Superior temporal gyrus (tissue), 1 donor: ENCODE measurements at regions not wholly inside any gene's neighbourhood (a gene's known extent, or its start where the extent isn't known, plus 50 kb on each side); places are given as distances from the start of the nearest gene placed in this dataset.
"Not testable (repeated sequence)": the region's sequence is repeated elsewhere in the genome, so short reads cannot be mapped to it uniquely, and the experiment has no call there.

Source experiments
- DNase-seq: peaks from one replicate; pipeline ENCODE4 v3.0.0-alpha.2; 2016; ENCODE audit errors: extremely low spot score

DNA sequence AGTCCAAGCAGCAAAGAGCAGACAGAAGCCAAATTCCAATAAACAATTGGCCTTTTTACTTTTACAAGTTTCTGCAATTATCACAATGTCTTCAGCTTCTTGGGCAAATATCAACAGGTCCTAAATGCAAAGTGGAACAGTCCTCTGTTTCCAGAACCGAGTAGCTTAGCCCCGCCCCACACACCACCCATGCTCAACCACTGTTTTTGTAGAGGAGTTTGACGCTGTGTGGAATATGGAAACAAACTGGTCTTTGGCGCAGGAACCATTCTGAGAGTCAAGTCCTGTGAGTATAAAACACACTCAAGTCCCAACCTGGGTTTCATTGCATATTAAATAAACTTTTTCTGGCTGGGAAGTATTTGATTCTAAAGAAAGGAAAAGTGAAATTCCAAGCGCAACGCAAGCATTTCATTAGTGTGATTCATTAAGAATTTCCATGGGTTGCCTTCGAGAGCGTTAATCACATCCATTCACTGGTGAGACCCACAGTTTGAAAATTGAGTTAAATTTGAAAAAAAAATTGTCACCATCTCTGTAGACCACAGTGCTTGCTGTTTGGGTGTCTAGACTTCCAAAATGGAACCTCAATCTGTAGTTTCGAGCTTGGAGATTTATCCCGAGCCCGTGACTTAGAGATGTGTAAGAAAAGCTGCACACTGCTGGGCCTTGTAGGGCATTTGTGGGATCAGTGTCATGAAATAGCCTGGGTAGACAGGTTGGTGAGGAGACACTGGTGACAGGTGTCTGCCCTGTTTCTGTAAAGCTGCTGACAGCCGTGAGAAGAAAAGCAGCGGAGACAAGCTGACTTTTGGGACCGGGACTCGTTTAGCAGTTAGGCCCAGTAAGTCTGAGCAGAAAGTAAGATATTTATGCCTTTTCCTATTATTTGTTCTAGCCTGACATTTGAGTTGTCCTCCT, 96.1 kb downstream of the DAD1 start:
- no peak for DNase-seq

DNA sequence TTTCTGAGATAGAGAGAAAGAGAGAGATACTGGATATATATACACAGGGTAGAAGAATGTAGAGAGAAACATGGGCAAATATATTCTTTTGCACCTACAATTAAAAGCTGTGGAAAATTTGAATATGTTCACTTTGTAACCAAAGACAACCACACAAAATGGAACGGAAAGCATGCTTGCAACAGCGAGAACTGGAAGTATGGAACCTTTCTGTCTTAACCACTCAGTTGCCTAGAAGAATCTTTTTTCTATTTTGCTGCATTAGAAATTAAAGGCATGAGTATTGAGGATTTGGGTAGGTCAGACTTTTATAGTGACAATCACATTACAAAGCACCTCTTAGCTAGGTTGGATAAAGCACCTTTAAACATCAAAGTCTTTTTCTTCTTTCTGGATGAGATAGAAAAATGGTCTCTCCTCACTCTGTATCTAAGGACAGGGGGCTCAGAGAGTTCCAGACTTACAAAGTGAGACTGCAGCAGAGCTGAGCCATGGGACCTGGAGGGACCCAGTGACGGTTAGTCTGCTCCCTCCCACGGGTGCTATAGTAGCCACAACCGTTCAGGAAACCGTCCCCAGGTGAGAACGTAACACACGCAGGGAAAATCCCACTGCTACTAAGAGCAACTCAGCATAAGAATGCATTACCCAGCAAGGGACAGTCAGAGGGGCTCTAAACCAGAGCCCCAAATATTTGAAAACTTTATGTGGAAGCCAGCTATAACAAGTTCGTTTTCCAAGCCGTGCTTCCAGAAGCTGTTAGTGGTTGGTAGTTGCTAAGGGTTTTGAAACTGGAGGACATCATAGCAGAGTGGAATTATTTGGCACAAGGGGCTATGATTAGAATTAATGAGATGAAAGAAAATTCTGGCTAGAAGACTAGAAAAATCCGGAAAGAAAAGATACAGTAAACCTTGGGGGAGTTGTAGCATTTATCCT, 97.1 kb downstream of the DAD1 start:
- DNase-seq = no peak

DNA sequence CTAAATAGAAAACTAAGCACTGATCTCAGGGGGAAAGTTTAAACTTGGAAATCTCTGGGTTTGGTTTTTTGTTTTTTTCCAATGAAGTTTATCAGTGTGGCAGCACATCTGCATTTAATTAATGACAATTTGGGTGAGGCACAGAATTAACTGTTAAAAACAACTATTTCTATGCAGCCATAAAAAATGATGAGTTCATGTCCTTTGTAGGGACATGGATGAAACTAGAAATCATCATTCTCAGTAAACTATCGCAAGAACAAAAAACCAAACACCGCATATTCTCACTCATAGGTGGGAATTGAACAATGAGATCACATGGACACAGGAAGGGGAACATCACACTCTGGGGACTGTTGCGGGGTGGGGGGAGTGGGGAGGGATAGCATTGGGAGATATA, 98.0 kb downstream of the DAD1 start:
- DNase-seq = not testable (repeated sequence)

DNA sequence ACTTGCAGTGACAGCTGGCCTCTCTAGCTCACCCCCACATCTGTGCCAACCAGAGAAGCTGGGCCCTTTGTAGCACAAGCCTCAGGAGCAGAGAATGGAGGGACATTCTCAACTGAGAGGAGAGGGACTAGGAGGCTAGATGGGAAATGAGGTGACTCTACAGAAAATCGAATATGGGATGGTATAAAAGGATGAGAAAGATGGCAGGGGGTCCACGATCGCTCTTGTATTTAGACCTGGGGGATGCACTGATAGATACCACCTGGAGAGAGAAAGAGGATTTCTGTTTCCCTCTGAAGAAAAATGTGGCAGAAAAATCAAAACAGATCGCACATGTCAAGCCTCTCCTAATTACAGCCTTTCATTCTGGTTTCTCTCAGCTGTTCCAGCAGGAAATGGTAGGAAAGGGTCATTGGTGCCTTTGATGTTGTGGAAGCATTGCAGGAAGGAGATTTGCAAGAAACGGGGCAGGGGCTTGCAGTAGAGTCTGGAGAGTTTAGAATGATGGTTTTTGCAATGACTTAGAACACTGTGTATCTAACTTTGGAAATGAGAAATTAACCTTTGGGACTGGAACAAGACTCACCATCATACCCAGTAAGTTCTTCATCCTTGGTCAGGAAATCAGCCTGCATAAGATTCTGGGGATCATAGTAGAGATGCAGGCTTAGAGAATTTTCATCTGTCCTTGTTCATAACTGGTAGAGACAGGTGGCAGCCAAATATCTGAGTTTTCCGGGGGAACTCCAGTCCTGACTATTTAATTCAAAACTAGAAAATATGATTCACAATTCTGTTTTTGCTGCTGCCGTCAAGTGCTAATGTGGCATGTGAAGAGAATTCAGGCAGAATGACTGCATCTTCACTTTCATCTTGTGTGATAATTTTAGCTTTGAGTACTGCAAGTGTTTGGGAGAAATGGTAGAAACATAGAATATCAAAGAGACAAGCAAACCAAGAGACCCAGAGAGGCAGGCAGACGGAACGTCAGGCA, 98.8 kb downstream of the DAD1 start:
- peak; percentile 42 for DNase-seq

DNA sequence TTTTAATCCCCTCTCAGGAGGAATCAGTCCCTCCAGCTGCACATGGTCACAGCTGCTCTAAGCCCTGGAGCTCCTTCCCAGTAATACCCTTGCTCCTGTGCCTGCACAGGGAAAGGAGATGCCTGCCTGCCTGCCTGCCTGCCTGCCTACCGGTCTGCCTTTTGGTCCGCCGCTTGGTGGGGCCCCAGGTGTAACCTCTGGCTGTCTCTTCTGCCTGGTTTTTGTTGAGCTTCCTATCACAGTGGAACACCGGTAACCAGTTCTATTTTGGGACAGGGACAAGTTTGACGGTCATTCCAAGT, 99.8 kb downstream of the DAD1 start:
- no peak for DNase-seq

DNA sequence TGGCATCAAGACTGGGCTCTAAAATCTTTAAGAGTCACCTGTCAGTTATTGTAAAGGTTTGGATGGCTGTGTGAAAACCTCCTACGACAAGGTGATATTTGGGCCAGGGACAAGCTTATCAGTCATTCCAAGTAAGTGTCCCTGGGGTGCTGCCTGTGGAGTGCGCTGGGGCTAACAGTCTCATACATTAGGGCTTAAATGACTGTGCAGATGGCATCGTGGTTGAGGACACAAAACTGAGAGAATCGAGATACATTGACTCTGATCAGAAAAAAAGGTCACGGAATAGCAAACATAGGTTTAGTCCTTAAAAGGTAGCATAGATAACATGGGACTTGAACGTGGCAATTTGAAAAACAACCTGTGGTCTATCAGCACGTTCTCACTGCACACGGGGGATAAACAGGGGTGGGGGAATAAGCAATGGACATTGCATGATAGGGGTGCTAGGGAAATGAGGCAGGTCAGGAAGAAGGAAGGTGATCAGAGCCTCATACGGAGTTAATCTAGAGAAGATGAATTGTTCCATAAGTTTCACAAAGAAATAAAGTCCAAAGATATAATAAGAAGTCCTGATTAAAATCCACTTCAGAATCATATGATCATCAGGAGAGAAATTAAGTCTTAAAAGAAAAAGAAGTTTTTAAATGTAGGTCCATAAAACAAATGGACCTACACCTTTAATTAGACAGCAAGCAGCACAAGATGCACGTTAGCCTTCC, 100.3 kb downstream of the DAD1 start:
- no peak for DNase-seq

DNA sequence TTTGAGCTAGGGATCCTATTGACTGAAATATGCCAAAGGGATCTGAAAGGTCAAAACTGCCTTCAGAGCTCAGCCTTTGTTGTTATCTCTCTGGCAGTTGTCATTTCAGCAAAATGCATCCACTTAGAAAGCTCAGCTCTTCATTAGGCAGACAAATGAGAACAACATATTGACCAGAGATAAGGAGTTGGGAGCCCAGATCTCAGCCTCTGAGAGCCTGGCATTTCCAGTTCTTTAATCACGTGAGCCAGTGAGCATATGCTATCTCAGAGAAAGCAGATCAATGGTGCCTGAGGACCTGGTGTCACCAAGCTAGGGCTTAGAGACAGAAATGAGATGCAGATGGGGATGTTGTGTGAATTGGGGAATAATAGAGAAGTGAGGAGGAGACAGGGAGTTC, 101.1 kb downstream of the DAD1 start:
- no peak for DNase-seq

DNA sequence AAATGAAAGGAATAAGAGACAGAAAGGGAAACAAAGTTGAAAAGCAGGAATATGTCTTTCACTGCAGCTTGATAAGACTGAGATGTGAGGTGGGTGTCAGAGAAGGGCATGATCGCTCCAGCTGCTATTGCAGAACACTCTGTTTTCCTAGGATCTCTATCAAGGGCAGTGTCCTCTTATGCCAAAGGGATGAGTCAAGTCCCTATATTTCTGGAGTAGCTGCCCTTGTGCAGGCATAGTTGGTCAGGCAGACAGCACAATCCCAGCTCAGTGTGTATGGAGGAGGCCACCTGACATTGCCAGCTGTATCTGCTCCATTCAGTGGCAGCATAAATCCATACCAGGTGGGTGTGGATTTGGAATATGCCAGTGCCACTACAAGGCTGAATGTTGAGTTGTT, 101.6 kb downstream of the DAD1 start:
- no peak for DNase-seq

DNA sequence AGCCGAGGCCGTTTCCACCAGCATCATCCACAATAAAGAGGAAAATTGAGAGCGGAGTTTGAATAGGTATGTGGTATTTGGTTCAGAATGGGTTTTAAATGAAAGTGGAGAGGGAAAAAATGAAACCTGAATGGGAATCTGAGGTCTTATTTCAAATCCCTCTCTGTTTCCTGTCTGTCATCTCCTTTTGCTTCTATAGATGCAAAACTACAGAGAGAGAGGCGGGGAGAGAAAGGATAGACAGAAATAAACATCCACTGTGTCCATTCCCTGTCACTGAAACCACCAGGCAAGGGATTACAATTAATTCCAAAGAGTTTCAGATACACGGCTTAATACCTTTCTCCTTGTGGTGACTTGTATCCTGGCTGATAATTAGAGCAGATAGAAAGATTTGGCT, 102.3 kb downstream of the DAD1 start:
- no peak for DNase-seq

DNA sequence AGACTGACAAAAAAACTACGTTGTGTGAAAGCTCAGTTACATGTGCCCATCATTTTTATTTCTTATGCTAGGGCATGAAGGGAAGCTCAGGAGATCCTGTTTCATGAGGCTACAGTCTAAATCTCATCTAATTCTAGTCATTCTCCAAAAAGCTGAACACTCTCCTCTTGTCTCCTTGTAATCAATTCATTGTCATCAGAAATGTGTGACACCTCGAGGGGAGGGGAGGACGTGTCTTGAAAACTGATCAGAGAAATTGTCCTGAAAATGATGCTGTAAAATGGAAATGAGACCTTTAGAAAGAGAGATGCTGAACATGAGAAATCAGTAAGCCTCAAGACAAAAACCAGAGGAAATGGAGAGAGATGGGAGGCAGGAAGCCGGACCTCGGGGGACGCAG, 103.4 kb downstream of the DAD1 start:
- no peak for DNase-seq

DNA sequence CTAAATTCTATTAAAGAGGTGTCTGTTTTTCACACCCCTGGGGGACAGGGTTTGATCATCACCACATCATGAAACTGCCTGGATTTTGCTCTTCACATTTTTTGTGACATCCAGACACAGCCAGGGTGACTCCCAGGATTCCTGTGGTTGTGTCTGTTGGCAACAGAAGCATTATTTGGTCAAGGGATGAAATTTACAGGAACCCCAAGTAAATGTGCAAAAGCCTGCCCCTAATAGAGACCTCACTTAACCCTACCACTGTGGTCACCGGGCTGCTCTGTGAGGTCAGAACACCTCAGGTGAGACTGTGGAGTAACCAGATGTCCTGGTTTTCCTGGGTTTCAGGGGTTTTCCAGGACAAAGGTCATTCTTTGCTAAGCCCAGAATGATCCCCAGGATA, 103.8 kb downstream of the DAD1 start:
- no peak for DNase-seq

DNA sequence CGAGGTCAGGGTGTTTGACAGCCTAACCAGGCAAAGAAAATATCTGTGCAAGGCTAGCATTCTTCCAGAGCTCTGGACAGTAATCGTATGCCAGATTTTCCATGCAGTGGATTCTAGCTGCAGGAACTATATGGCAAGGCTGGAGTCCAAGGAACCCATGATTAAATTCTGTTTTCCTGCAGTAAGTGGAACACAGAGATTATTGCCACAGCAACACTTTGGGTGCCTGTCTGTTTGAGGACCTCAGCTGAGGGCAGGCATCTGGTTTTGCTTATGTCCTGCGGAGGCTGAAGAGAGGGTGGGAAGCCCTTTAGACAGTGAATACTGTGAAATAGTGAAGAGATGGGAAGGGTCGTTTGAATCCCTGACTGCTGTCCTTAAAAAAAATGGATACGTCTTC, 104.4 kb downstream of the DAD1 start:
- no peak for DNase-seq

DNA sequence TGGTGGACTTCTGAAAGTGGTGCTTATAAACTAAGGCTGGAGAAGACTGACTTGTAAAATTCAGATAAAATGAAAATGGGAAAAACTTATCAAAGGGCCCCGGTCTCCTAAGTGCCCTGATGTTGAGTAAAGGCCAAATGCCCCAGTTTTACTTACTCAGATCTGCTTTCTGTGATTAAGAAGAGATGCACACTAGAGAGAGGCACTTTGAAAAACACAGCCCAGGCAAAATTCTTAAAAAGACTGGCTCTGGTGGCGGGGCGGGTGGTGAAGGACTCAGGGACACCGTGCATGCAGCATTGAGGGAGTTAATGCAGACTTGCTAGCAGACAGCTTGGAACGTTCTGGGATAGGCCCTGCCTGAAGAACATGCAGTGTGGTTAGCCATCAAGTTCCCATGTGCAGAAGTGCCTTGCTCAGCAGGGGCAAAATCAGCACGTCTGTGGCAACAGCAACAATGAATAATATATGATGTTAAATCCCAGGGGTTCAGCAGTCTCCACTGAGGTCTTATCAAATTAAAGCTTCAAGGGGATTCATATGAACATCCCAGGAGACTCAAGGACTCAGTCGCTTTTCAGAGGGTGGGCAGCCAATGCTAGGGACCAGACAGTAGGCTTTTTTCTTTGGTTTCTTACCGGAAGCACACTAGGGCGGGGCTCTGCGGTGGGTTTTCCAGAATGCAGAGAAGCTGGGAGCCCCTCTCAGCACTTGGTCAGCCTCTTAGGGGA, 105.0 kb downstream of the DAD1 start:
- no peak for DNase-seq

DNA sequence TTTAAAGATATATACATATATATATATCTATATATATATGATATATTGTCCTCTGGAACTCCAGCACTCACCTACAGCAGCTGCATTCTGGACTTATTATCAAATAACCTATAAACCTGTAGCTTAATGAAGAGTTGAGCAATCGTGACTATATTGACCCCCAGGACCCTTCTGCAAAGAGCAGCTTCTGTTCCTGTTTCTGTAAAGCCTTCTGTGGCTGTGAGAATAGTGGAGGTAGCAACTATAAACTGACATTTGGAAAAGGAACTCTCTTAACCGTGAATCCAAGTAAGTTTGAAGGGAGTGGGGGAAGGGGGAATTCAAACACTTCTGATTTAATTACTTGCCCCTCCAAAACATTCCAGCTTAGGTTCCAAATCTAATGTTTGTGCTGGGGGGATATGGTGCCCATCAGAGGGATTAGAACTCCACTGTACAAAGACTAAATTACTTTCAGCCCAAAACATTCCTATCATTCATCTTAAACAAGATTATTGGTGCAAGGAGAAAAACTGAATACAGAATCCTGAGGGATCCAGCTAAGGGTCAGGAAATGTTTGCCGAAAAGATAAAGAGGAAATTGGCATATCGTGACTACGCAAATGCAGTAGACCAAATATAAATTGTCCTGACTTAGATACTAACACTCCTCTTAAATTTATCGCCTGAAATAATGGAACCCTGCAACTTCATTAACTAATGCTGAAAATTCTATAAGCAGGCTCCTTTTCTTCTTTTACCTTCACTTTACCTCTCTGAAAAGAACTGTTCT, 106.1 kb downstream of the DAD1 start:
- DNase-seq = no peak

DNA sequence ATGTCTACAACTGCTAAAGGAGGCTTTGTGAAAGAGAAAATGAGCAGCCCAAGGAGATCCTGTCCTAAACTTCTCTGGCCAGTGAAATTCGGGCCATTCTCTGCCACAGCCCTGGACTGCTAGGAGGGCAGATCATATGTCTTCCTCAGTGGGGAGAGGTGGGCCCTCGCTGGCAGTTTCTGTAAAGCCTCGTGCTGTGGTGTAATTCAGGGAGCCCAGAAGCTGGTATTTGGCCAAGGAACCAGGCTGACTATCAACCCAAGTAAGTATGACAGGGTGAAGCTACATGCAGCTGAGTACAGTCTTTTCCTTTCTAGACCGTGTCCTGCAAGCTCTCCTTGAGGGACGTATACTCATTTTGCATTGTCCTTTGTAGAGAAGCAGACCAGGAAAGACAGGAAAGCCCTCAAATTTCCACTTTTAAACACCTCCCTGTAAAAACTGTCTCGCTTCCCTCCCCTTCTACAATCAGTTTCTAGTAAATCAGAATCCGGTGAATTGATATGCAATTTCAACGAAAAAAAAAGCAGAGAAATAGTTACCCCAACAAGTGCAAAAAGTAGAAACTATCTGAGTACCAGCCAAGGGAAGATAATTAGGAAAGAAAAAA, 106.8 kb downstream of the DAD1 start:
- no peak for DNase-seq

DNA sequence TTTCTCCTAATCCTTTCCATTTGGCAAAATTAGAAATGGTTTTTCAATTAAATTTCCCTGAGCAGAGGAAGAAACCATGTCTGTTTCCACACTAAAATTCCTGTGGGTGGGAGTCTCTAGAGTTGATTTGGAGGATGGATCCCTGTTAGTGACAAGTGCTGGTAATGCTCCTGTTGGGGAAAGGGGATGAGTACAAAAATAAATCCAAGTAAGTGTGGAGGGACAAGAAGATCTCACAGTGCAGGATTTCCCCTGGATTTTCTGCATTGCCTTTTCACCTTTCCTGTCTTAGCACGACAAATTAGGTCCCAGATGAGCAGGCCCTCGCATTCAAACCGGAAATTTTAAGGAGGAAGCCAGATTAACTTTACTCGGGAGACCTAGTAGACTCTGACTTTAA, 107.5 kb downstream of the DAD1 start:
- DNase-seq = no peak

DNA sequence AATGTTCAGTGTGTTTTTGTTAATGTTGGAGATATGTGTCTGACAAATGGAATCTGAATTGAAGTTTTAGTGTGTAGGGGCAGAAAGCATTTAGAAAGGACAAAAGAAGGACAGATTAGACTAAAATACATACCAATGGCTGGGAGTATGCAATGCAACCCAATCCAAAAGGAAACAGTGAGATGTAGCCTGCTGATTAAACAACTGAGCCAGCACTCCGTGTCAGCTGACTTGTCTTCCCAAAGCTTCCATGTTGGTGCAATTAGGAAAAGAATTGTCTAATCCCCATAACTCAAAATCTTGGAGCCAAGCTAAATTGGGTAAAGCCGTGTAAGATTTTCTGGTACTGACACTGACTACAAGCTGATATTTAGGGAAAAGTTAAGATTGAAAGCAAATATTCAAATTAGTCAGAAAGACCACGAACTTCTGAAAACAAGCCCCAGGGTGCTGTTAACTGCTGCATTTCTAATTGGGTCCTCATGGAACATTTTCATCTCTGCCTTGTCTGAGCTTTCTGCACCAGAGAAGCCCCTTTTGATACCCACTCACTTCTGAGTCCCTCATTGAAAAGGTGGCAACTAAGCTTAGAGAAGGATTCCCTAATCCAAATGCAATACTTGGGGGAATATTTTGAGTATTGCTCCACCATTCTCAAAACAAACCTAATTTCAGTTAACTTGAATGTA, 109.1 kb downstream of the DAD1 start:
- DNase-seq = no peak

DNA sequence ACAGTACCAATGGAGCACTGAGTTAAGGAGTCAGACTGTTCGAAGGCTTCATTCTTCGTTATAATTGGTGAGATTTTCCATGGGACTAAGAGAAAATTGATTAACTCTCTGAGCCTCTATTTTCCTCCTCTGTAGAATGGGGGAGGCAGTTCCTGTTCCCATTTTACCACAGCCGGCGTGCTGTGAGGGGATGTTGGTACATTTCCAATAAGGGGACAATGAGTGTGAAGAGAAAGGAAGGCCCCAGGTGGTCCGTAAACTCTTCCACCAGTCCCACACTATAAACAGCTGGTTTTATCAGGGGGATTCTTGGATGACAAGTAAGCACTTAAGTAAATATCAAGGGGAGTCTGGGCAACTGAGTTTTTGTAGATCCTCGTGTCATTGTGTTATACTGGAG, 109.9 kb downstream of the DAD1 start:
- no peak for DNase-seq

DNA sequence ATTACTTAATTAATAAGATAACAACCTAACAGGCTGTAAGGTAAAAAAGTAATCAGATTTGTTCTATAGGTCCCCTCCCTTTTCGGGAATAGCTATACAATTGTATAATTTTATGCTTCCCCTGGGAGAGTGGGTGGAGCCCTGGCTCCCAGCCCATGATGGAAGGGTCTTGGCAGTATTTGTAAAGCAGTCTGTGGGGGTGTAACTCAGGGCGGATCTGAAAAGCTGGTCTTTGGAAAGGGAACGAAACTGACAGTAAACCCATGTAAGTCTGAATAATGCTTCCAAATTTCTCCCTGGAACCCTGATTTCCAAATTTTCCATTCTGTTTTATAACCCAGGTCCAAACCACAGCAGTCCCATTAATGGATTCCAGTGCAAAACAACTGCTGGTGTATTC, 110.4 kb downstream of the DAD1 start:
- DNase-seq = no peak
